ENCODE measurements at regions not wholly inside any gene's neighbourhood (a gene's known extent, or its start where the extent isn't known, plus 50 kb on each side); places are given as distances from the start of the nearest gene placed in this dataset.

DNA sequence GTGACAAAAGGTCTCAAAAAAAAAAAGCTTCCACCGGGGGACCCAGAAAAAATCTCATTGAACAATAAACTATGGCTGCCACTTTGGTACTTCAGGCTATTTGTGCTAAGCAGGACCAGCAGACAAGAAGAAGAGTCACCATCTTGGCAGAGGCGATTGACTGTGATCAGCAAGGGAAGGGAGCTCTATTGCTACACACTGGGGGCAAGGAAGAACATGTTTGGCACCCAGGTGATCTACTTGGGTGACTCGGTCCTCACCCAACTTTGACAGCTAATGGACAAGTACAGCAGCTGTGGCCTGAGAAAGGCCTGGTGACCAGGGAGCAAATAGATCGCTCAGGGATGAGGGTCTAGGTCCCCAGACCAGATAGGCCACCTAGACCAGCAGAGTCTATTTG, 53.4 kb upstream of the SRP9 start:
- TF ChIP-seq, protein P1, sequence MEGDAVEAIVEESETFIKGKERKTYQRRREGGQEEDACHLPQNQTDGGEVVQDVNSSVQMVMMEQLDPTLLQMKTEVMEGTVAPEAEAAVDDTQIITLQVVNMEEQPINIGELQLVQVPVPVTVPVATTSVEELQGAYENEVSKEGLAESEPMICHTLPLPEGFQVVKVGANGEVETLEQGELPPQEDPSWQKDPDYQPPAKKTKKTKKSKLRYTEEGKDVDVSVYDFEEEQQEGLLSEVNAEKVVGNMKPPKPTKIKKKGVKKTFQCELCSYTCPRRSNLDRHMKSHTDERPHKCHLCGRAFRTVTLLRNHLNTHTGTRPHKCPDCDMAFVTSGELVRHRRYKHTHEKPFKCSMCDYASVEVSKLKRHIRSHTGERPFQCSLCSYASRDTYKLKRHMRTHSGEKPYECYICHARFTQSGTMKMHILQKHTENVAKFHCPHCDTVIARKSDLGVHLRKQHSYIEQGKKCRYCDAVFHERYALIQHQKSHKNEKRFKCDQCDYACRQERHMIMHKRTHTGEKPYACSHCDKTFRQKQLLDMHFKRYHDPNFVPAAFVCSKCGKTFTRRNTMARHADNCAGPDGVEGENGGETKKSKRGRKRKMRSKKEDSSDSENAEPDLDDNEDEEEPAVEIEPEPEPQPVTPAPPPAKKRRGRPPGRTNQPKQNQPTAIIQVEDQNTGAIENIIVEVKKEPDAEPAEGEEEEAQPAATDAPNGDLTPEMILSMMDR (IDR thresholded peaks at IDR 0.05), result no peak
- no peak for TF ChIP-seq POLR2A (IDR thresholded peaks at IDR 0.05)

Data from body of pancreas (tissue), 4 donors.